H1 (cell line): ENCODE measurements at regions not wholly inside any gene's neighbourhood (a gene's known extent, or its start where the extent isn't known, plus 50 kb on each side); places are given as distances from the start of the nearest gene placed in this dataset.
A peak's percentile ranks its signal among the peaks of the same experiment; 100 is the strongest.

Experiments
- CTCF ChIA-PET: fragments of 300-600 bp; sonication (Branson Sonifier 250); formaldehyde crosslinking; loops from one replicate; lab custom pipeline; 2021; ENCODE audit not compliant: partially characterized antibody; lab: Charles Lee
- POLR2A ChIA-PET: fragments of 300-600 bp; sonication (Branson Sonifier 250); formaldehyde crosslinking; loops from one replicate; lab custom pipeline; 2021; ENCODE audit warnings: inconsistent platforms; ENCODE audit not compliant: partially characterized antibody; lab: Charles Lee
- DNase-seq, 2 experiments: peaks; one replicate each; pipeline versions ENCODE4 v3.0.0 to v3.0.0-alpha.2; 2010 to 2022; ENCODE audit warnings: low spot score in 2 of 2, low read depth in 1 of 2, mixed read lengths in 1 of 2
- FAIRE-seq: peaks from 2 replicates; lab custom pipeline; 2011; peaks lifted over from hg19 to GRCh38; lab: Jason Lieb, UNC
- H2AFZ ChIP-seq: 2 replicates; pipeline ENCODE4 v1.8.1; 2012; ENCODE audit warnings: low read length, inconsistent platforms
- H2AK5ac ChIP-seq: 2 replicates; pipeline ENCODE4 v1.6.1; 2013; ENCODE audit warnings: low read depth, low read length
- H2BK120ac ChIP-seq: replicated peaks from 2 replicates; pipeline ENCODE3; 2013; ENCODE audit warnings: low read depth, low read length, inconsistent platforms
- H2BK12ac ChIP-seq: 2 replicates; pipeline ENCODE4 v1.6.1; 2013; ENCODE audit warnings: low read depth, low read length
- H2BK15ac ChIP-seq: 2 replicates; pipeline ENCODE4 v1.6.1; 2013; ENCODE audit warnings: low read length
- H2BK20ac ChIP-seq: 2 replicates; pipeline ENCODE4 v1.6.1; 2013; ENCODE audit warnings: low read length
- H2BK5ac ChIP-seq: 2 replicates; pipeline ENCODE4 v1.6.1; 2013; ENCODE audit warnings: low read depth, low read length
- H3K14ac ChIP-seq: 2 replicates; pipeline ENCODE4 v1.6.1; 2013; ENCODE audit warnings: inconsistent platforms; ENCODE audit not compliant: insufficient read length
- H3K18ac ChIP-seq: 2 replicates; pipeline ENCODE4 v1.6.1; 2013; ENCODE audit warnings: low read length; ENCODE audit errors: extremely low read depth
- H3K23ac ChIP-seq: 2 replicates; pipeline ENCODE4 v1.6.1; 2013; ENCODE audit warnings: inconsistent platforms; ENCODE audit not compliant: insufficient read length
- H3K23me2 ChIP-seq: 2 replicates; pipeline ENCODE4 v1.6.1; 2013; ENCODE audit warnings: low read depth, low read length
- H3K27ac ChIP-seq: 2 replicates; pipeline ENCODE4 v1.6.1; 2011; ENCODE audit warnings: low read depth, low read length, inconsistent platforms
- H3K27me3 ChIP-seq, 4 experiments: replicated peaks in 1 of 4; 1 replicate in 1 of 4; 2 replicates in 3 of 4; pipeline versions ENCODE4 v1.6.1 to v1.8.1; 2011 to 2013; ENCODE audit warnings: low read length in 3 of 4, mild to moderate bottlenecking in 3 of 4, inconsistent platforms in 2 of 4, mixed read lengths in 2 of 4, moderate library complexity in 1 of 4; ENCODE audit not compliant: control insufficient read depth in 3 of 4, insufficient read depth in 3 of 4; ENCODE audit errors: extremely low read depth in 1 of 4
- H3K36me3 ChIP-seq, 4 experiments: 2 replicates each; pipeline versions ENCODE4 v1.6.1 to v1.8.1; 2011 to 2013; ENCODE audit warnings: mild to moderate bottlenecking in 4 of 4, low read length in 3 of 4, moderate library complexity in 2 of 4, control low read depth in 1 of 4, inconsistent platforms in 1 of 4; ENCODE audit not compliant: insufficient read depth in 4 of 4, control insufficient read depth in 2 of 4
- H3K4ac ChIP-seq: replicated peaks from 2 replicates; pipeline ENCODE3; 2013; ENCODE audit warnings: low read length, low read depth, mixed read lengths, inconsistent platforms; ENCODE audit not compliant: insufficient read length
- H3K4me1 ChIP-seq, 4 experiments: replicated peaks in 1 of 4; 1 replicate in 1 of 4; 2 replicates in 3 of 4; pipeline versions ENCODE4 v1.6.1 to v1.8.1; 2011 to 2013; ENCODE audit warnings: low read length in 3 of 4, inconsistent platforms in 2 of 4, mixed read lengths in 1 of 4; ENCODE audit not compliant: insufficient read depth in 4 of 4, control insufficient read depth in 3 of 4
- H3K4me2 ChIP-seq, 2 experiments: 2 replicates each; pipeline versions ENCODE4 v1.6.1 to v1.8.1; 2011 to 2013; ENCODE audit warnings: low read depth in 2 of 2, low read length in 2 of 2, control low read depth in 1 of 2, inconsistent platforms in 1 of 2, mild to moderate bottlenecking in 1 of 2; ENCODE audit not compliant: insufficient read depth in 1 of 2
- H3K4me3 ChIP-seq, 4 experiments: fragments of 200-600, 300-600 bp in 1 of 4; sonication (generic), shearing (Covaris generic), sonication (Bioruptor Twin) in 1 of 4; 2 replicates each; pipeline versions ENCODE4 v1.5.1 to v1.8.1; 2011 to 2016; ENCODE audit warnings: low read length in 4 of 4, low read depth in 3 of 4, control low read depth in 2 of 4, inconsistent platforms in 2 of 4, mild to moderate bottlenecking in 2 of 4, mixed read lengths in 1 of 4, moderate library complexity in 1 of 4; ENCODE audit not compliant: insufficient read depth in 2 of 4; ENCODE audit errors: extremely low read depth in 1 of 4
- H3K56ac ChIP-seq: replicated peaks from 2 replicates; pipeline ENCODE3; 2013; ENCODE audit warnings: low read depth, mild to moderate bottlenecking, mixed read lengths, low read length, inconsistent platforms; ENCODE audit not compliant: insufficient read length
- H3K79me1 ChIP-seq: 2 replicates; pipeline ENCODE4 v1.6.1; 2013; ENCODE audit warnings: low read depth, low read length, control low read depth
- H3K79me2 ChIP-seq, 2 experiments: 2 replicates each; pipeline versions ENCODE4 v1.6.1 to v1.8.1; 2012 to 2013; ENCODE audit warnings: low read length in 2 of 2, mild to moderate bottlenecking in 2 of 2, inconsistent platforms in 1 of 2; ENCODE audit not compliant: insufficient read depth in 2 of 2, control insufficient read depth in 1 of 2
- H3K9ac ChIP-seq, 4 experiments: replicated peaks in 1 of 4; 1 replicate in 1 of 4; 2 replicates in 3 of 4; pipeline versions ENCODE4 v1.6.1 to v1.8.1; 2011 to 2013; ENCODE audit warnings: low read depth in 3 of 4, low read length in 3 of 4, control low read depth in 2 of 4, mild to moderate bottlenecking in 2 of 4, moderate library complexity in 2 of 4, inconsistent platforms in 1 of 4; ENCODE audit errors: extremely low read depth in 1 of 4
- H3K9me3 ChIP-seq, 2 experiments: 2 replicates each; pipeline versions ENCODE4 v1.6.1 to v1.8.1; 2012 to 2013; ENCODE audit warnings: mild to moderate bottlenecking in 2 of 2, moderate library complexity in 2 of 2, control low read depth in 1 of 2, inconsistent platforms in 1 of 2, low read depth in 1 of 2, low read length in 1 of 2, mixed read lengths in 1 of 2; ENCODE audit not compliant: insufficient read depth in 2 of 2
- H4K20me1 ChIP-seq, 2 experiments: replicated peaks in 1 of 2; 2 replicates each; pipeline versions ENCODE3 to v1.8.1; 2011 to 2013; ENCODE audit warnings: inconsistent platforms in 2 of 2, low read length in 2 of 2, mild to moderate bottlenecking in 1 of 2; ENCODE audit not compliant: insufficient read depth in 2 of 2, control insufficient read depth in 1 of 2
- H4K5ac ChIP-seq: 2 replicates; pipeline ENCODE4 v1.6.1; 2013; ENCODE audit warnings: low read length, low read depth, mixed read lengths, inconsistent platforms; ENCODE audit not compliant: insufficient read length
- H4K8ac ChIP-seq: 2 replicates; pipeline ENCODE4 v1.8.0; 2013; ENCODE audit warnings: mild to moderate bottlenecking, moderate library complexity, low read length, inconsistent platforms; ENCODE audit not compliant: insufficient read depth; ENCODE audit errors: extremely low read depth
- H4K91ac ChIP-seq: replicated peaks from 2 replicates; pipeline ENCODE3; 2013; ENCODE audit warnings: low read length, mixed read lengths, inconsistent platforms; ENCODE audit not compliant: insufficient read length
- NRF1 ChIP-seq: IDR thresholded peaks from 2 replicates; pipeline ENCODE4 v1.6.1; 2011; ENCODE audit warnings: mild to moderate bottlenecking, low read depth, low read length, improper control_type of control experiment
- YY1 ChIP-seq: IDR thresholded peaks from 2 replicates; pipeline ENCODE4 v1.6.1; 2011; ENCODE audit warnings: low read depth, mild to moderate bottlenecking, low read length
- WGBS, 2 experiments: shearing (Covaris generic) in 1 of 2; methylation state at CpG; one replicate each; pipeline versions ENCODE4 v1.1.6 to v1.1.7; 2013 to 2015; ENCODE audit warnings: low lambda C conversion rate in 2 of 2, mixed read lengths in 2 of 2, inconsistent platforms in 1 of 2, low coverage in 1 of 2, missing lambda C conversion rate in 1 of 2; ENCODE audit not compliant: insufficient replicate concordance in 2 of 2, insufficient coverage in 1 of 2, insufficient read length in 1 of 2; ENCODE audit errors: extremely low coverage in 1 of 2, missing lambda C conversion rate in 1 of 2; 5-methylcytosine and 5-hydroxymethylcytosine counted together

DNA sequence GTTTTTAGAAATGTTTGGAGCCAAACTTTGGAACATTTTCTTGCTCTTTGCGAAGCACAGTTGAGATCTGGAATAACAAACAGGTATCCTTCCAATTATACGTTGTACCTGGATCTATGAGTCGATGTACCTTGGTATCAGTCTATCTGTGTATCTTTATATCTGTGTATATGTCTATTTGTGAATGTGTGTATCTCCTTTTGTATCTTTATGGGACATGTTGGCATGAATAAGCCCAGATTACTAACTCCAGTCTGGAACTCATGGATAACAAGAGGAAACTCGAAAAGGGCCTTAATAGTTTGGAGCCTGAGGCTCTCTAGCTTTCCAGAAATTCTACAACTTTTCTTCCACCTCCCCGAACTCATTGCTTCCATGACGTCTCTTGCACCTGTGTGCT is 490.0 kb downstream of the GATA3 start:
- H4K5ac ChIP-seq: no peak overlapping the region
- H3K56ac ChIP-seq: no peak overlapping the region
- H3K9me3 ChIP-seq: no peaks in the 10 kb centered on the region; a peak in 1 of 4 replicates
- H3K23ac ChIP-seq: no peak overlapping the region
- no peak overlapping the region for H3K18ac ChIP-seq
- FAIRE-seq: no peak
- TF ChIP-seq YY1: no peak
- no peak for TF ChIP-seq NRF1
- no peak overlapping the region for H2BK5ac ChIP-seq
- no peak overlapping the region for H2BK15ac ChIP-seq
- CTCF ChIA-PET: interaction anchor here (1.3 kb wide), 1 partner anchor 24 kb away, joined by 6 read pairs; no protein-coding TSS in a partner anchor
- H3K27me3 ChIP-seq: no peaks in the 10 kb centered on the region
- 91% methylated on average over 6 of the region's 6 CpGs; no CpG with 5 or more reads in 1 of the 2 experiments for WGBS, 2 experiments
- H2BK120ac ChIP-seq: no peak overlapping the region
- no peak for DNase-seq
- no peak overlapping the region for H2BK12ac ChIP-seq
- no peaks in the 10 kb centered on the region for H3K79me1 ChIP-seq
- no peak overlapping the region for H2AK5ac ChIP-seq
- H3K27ac ChIP-seq: no peak overlapping the region
- H4K20me1 ChIP-seq: no peaks in the 10 kb centered on the region
- H4K91ac ChIP-seq: no peak overlapping the region
- POLR2A ChIA-PET: no interaction called here
- no peak overlapping the region for H3K14ac ChIP-seq
- no peaks in the 10 kb centered on the region for H3K36me3 ChIP-seq
- H3K79me2 ChIP-seq: no peaks in the 10 kb centered on the region
- H2AFZ ChIP-seq: 0 out of 2 replicates have a peak overlapping the region, but pooled peaks have one; percentile 84
- H3K4me2 ChIP-seq: no peak overlapping the region
- no peaks in the 10 kb centered on the region for H3K4me1 ChIP-seq
- no peaks in the 10 kb centered on the region for H3K23me2 ChIP-seq
- H4K8ac ChIP-seq: no peak overlapping the region
- H3K4ac ChIP-seq: no peak overlapping the region
- no peak overlapping the region for H3K9ac ChIP-seq
- H3K4me3 ChIP-seq: no peak overlapping the region
- no peak overlapping the region for H2BK20ac ChIP-seq
